A549 (cell line): ENCODE measurements at regions not wholly inside any gene's neighbourhood (a gene's known extent, or its start where the extent isn't known, plus 50 kb on each side); places are given as distances from the start of the nearest gene placed in this dataset.

ENCODE experiments used
- ATAC-seq, 2 experiments: fragments of 200-7000 bp in 1 of 2; fragments of >200 bp in 1 of 2; cut with Nextera tagmentation in 1 of 2; cut with Tn5 transposase in 1 of 2; 3 replicates each; pipeline versions ENCODE4 v1.8.0 to v1.9.1; 2018 to 2020; ENCODE audit warnings: mild to moderate bottlenecking in 1 of 2, moderate library complexity in 1 of 2
- CTCF ChIA-PET: fragments of 300-600 bp; sonication (Branson Sonifier 250); formaldehyde crosslinking; extraction: SDS; loops from one replicate; lab custom pipeline; 2021; ENCODE audit warnings: antibody characterized with exemption, inconsistent platforms; lab: Yijun Ruan, JAX
- POLR2A ChIA-PET: fragments of 350-600 bp; formaldehyde crosslinking; extraction: SDS; loops from one replicate; lab custom pipeline; 2021; ENCODE audit warnings: antibody characterized with exemption, inconsistent platforms; lab: Yijun Ruan, JAX
- DNase-seq, 2 experiments: peaks; one replicate each; pipeline versions ENCODE4 v3.0.0 to v3.0.0-alpha.2; 2011 to 2016; ENCODE audit warnings: low read depth in 1 of 2, low spot score in 1 of 2
- FAIRE-seq: peaks from 2 replicates; lab custom pipeline; 2011; peaks lifted over from hg19 to GRCh38; lab: Jason Lieb, UNC
- H3K27ac ChIP-seq, 2 experiments: fragments of >200 bp; sonication (Bioruptor Twin); formaldehyde crosslinking; 3 replicates each; pipeline ENCODE4 v1.5.1; 2016 to 2017
- H3K4me1 ChIP-seq: fragments of >200 bp; sonication (Bioruptor Twin); formaldehyde crosslinking; 3 replicates; pipeline ENCODE4 v1.6.1; 2016
- H3K4me2 ChIP-seq: fragments of >200 bp; sonication (Bioruptor Twin); formaldehyde crosslinking; 3 replicates; pipeline ENCODE4 v1.6.1; 2016
- H3K4me3 ChIP-seq: fragments of >200 bp; sonication (Bioruptor Twin); formaldehyde crosslinking; 3 replicates; pipeline ENCODE4 v1.5.1; 2016
- H3K9me3 ChIP-seq: fragments of >200 bp; sonication (Bioruptor Twin); formaldehyde crosslinking; 3 replicates; pipeline ENCODE4 v1.6.1; 2016
- BHLHE40 ChIP-seq: IDR thresholded peaks from 2 replicates; pipeline ENCODE4 v1.6.1; 2012; ENCODE audit warnings: low read depth, low read length, inconsistent platforms
- EHF ChIP-seq: fragments of 250-450 bp; sonication (Bioruptor Pico); IDR thresholded peaks from 2 replicates; pipeline ENCODE4 v1.5.0; 2020; ENCODE audit warnings: mild to moderate bottlenecking
- EHMT2 ChIP-seq: fragments of 200-600 bp; sonication (generic); IDR thresholded peaks from 2 replicates; pipeline ENCODE4 v1.6.1; 2016; ENCODE audit warnings: antibody characterized with exemption, low read depth, mild to moderate bottlenecking, moderate library complexity
- EP300 ChIP-seq, 2 experiments: fragments of >200 bp; sonication (Bioruptor Twin); formaldehyde crosslinking; IDR thresholded peaks; 2 replicates in 1 of 2; 3 replicates in 1 of 2; pipeline ENCODE4 v1.6.1; 2016 to 2017
- ESRRA ChIP-seq: fragments of 150-350 bp; IDR thresholded peaks from 2 replicates; pipeline ENCODE4 v1.6.1; 2014; ENCODE audit warnings: mild to moderate bottlenecking, low read length, borderline replicate concordance
- HEYL ChIP-seq: fragments of 250-450 bp; sonication (Bioruptor Pico); IDR thresholded peaks from 2 replicates; pipeline ENCODE4 v1.8.0; 2021; ENCODE audit warnings: mild to moderate bottlenecking, moderate library complexity
- HOXB13 ChIP-seq: fragments of 250-450 bp; sonication (Bioruptor Pico); IDR thresholded peaks from 2 replicates; pipeline ENCODE4 v1.5.0; 2020; ENCODE audit warnings: low read depth, mild to moderate bottlenecking, moderate library complexity
- KDM1A ChIP-seq: fragments of 200-600 bp; sonication (generic); IDR thresholded peaks from 2 replicates; pipeline ENCODE4 v1.6.1; 2016; ENCODE audit warnings: low read depth, mild to moderate bottlenecking
- MAFK ChIP-seq: fragments of 450-650 bp; IDR thresholded peaks from 2 replicates; pipeline ENCODE4 v1.6.1; 2014; ENCODE audit not compliant: partially characterized antibody
- MAZ ChIP-seq: fragments of 150-350 bp; IDR thresholded peaks from 2 replicates; pipeline ENCODE4 v1.6.1; 2014; ENCODE audit warnings: antibody characterized with exemption, low read depth, low read length, borderline replicate concordance
- MYC ChIP-seq: IDR thresholded peaks from 2 replicates; pipeline ENCODE4 v1.6.1; 2012; ENCODE audit warnings: mild to moderate bottlenecking, inconsistent platforms, low read length, improper control_type of control experiment, borderline replicate concordance
- POLR2A ChIP-seq: IDR thresholded peaks from 2 replicates; pipeline ENCODE4 v1.6.1; 2012; ENCODE audit warnings: mild to moderate bottlenecking, low read length
- TFCP2L1 ChIP-seq: fragments of 250-450 bp; sonication (Bioruptor Pico); IDR thresholded peaks from 2 replicates; pipeline ENCODE4 v1.5.0; 2021; ENCODE audit warnings: mild to moderate bottlenecking
- TP53 ChIP-seq: fragments of 250-450 bp; sonication (Bioruptor Pico); IDR thresholded peaks from 2 replicates; pipeline ENCODE4 v1.5.0; 2021; ENCODE audit warnings: mild to moderate bottlenecking, moderate library complexity
- ZC3H11A ChIP-seq: fragments of 450-650 bp; IDR thresholded peaks from 2 replicates; pipeline ENCODE4 v1.6.1; 2014; ENCODE audit warnings: antibody characterized with exemption, mild to moderate bottlenecking
- ZFP36 ChIP-seq: fragments of 450-650 bp; IDR thresholded peaks from 2 replicates; pipeline ENCODE4 v1.6.1; 2014; ENCODE audit warnings: borderline replicate concordance; ENCODE audit not compliant: partially characterized antibody
- ZNF302 ChIP-seq: fragments of 250-450 bp; sonication (Bioruptor Pico); IDR thresholded peaks from 2 replicates; pipeline ENCODE4 v1.9.0; 2021; ENCODE audit warnings: inconsistent platforms, mild to moderate bottlenecking, moderate library complexity
- ZSCAN20 ChIP-seq: fragments of 250-450 bp; sonication (Bioruptor Pico); IDR thresholded peaks from 2 replicates; pipeline ENCODE4 v1.8.0; 2022; ENCODE audit warnings: mild to moderate bottlenecking, moderate library complexity
- WGBS: methylation state at CpG from one replicate; pipeline ENCODE4 v1.1.6; 2017; ENCODE audit errors: missing lambda C conversion rate; 5-methylcytosine and 5-hydroxymethylcytosine counted together
- TF ChIP-seq, protein P1 (sequence below): fragments of >200 bp; sonication (Bioruptor Twin); formaldehyde crosslinking; IDR thresholded peaks from 3 replicates; pipeline ENCODE4 v1.6.1; 2016
- TF ChIP-seq, protein P2 (sequence below): IDR thresholded peaks from 2 replicates; pipeline ENCODE4 v1.6.1; 2012
- TF ChIP-seq, protein P3 (sequence below): fragments of 450-650 bp; IDR thresholded peaks from 2 replicates; pipeline ENCODE4 v1.6.1; 2014; ENCODE audit warnings: antibody characterized with exemption

GRCh38 chr4:187499956-187500355, 495.6 kb upstream of the ZFP42 start:
- no peak overlapping the region for H3K4me3 ChIP-seq
- FAIRE-seq (no peak), ATAC-seq (no peak), DNase-seq (no peak)
- H3K27ac ChIP-seq = no peak overlapping the region
- POLR2A ChIA-PET = no interaction called here
- no peaks in the 10 kb centered on the region for H3K9me3 ChIP-seq
- no peak overlapping the region for H3K4me2 ChIP-seq
- TF ChIP-seq HEYL (CRISPR knock-in tag) (no peak), TP53 (no peak), ZC3H11A (no peak), MYC (no peak), EP300 (IDR thresholded peaks at IDR 0.05) (no peak), BHLHE40 (no peak), KDM1A (no peak), POLR2A (no peak)
- 63% methylated on average over 4 of the region's 4 CpGs for WGBS
- H3K4me1 ChIP-seq = no peaks in the 10 kb centered on the region
- CTCF ChIA-PET = no interaction called here

DNA sequence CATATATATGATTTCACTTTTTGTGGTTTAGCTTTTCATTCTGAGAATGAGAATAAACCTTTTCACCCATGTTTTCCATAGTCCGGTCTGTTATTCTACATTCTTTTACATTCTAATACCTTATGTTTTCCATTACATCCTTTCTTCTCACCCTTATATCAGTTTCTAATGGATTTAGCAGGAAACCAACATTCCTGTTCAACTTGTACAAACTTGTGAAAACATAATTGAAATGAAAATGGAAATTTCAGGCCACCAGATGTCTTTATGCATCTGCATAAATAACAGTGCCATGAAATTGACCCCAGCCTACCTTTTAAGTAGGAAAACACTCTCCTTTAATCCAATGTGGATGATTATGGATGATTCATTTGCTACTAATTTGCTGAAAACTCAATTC, 494.8 kb upstream of the ZFP42 start:
- FAIRE-seq = no peak
- DNase-seq = no peak
- no peak overlapping the region for H3K27ac ChIP-seq
- ATAC-seq = no peak
- CTCF ChIA-PET = no interaction called here
- no peaks in the 10 kb centered on the region for H3K9me3 ChIP-seq
- no peaks in the 10 kb centered on the region for H3K4me1 ChIP-seq
- TF ChIP-seq EHF (CRISPR knock-in tag) = no peak
- no peak for TF ChIP-seq ZSCAN20
- no peak for TF ChIP-seq KDM1A
- TF ChIP-seq ESRRA = no peak
- TF ChIP-seq ZNF302 (CRISPR knock-in tag) = no peak
- TF ChIP-seq, protein P1, sequence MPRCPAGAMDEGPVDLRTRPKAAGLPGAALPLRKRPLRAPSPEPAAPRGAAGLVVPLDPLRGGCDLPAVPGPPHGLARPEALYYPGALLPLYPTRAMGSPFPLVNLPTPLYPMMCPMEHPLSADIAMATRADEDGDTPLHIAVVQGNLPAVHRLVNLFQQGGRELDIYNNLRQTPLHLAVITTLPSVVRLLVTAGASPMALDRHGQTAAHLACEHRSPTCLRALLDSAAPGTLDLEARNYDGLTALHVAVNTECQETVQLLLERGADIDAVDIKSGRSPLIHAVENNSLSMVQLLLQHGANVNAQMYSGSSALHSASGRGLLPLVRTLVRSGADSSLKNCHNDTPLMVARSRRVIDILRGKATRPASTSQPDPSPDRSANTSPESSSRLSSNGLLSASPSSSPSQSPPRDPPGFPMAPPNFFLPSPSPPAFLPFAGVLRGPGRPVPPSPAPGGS = no peak
- TF ChIP-seq TP53 = no peak
- TF ChIP-seq, protein P2, sequence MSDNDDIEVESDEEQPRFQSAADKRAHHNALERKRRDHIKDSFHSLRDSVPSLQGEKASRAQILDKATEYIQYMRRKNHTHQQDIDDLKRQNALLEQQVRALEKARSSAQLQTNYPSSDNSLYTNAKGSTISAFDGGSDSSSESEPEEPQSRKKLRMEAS = no peak
- TF ChIP-seq EHMT2 = no peak
- no peak for TF ChIP-seq ZFP36
- TF ChIP-seq MAFK = no peak
- TF ChIP-seq, protein P3, sequence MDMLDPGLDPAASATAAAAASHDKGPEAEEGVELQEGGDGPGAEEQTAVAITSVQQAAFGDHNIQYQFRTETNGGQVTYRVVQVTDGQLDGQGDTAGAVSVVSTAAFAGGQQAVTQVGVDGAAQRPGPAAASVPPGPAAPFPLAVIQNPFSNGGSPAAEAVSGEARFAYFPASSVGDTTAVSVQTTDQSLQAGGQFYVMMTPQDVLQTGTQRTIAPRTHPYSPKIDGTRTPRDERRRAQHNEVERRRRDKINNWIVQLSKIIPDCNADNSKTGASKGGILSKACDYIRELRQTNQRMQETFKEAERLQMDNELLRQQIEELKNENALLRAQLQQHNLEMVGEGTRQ = no peak
- TF ChIP-seq POLR2A = no peak
- TF ChIP-seq MAZ = no peak
- TF ChIP-seq HOXB13 (CRISPR knock-in tag) = no peak
- TF ChIP-seq, all 56 proteins: peak for 0
- POLR2A ChIA-PET = no interaction called here
- WGBS = 92% methylated on average over 1 of the region's 1 CpG
- Histone ChIP-seq H3K4me2 (no peak overlapping the region), H3K4me3 (no peak overlapping the region)

DNA sequence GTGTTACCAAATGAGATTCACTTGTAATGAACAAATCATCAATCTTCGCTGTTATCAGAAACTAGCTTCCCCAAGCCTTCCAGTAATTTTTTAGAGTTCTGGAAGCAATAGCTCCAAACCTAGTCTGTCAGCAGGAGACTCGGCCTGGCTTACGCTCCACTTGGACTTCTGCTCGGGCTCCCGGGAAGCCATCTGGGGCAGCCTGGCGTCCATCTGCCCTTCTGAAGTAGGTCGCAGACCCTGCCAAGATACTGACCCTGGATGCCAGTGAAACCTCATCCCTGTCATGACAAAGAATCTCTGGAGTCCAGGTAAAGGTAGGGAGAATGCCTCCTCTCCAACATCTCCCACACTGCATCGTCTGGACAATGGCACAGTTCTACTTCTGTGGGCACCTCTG, 493.8 kb upstream of the ZFP42 start:
- Histone ChIP-seq H3K9me3 (no peaks in the 10 kb centered on the region), H3K4me3 (no peak overlapping the region), H3K4me2 (no peak overlapping the region), H3K4me1 (no peaks in the 10 kb centered on the region), H3K27ac (no peak overlapping the region)
- no peak for FAIRE-seq
- ATAC-seq = no peak
- no peak for TF ChIP-seq TFCP2L1 (CRISPR knock-in tag)
- TF ChIP-seq TP53 = no peak
- TF ChIP-seq, protein P1 = no peak
- no peak for DNase-seq
- 78% methylated on average over 7 of the region's 8 CpGs for WGBS
- ChIA-PET CTCF (no interaction called here), POLR2A (no interaction called here)
